NCI-H2227 (cell line): ENCODE measurements at regions not wholly inside any gene's neighbourhood (a gene's known extent, or its start where the extent isn't known, plus 50 kb on each side); places are given as distances from the start of the nearest gene placed in this dataset.
"Not testable (repeated sequence)": the region's sequence is repeated elsewhere in the genome, so short reads cannot be mapped to it uniquely, and the experiment has no call there.

Experiments used
- DNase-seq: peaks from one replicate; lab custom pipeline; 2025; ENCODE audit not compliant: unreplicated experiment; lab: John Stamatoyannopoulos, UW

DNA sequence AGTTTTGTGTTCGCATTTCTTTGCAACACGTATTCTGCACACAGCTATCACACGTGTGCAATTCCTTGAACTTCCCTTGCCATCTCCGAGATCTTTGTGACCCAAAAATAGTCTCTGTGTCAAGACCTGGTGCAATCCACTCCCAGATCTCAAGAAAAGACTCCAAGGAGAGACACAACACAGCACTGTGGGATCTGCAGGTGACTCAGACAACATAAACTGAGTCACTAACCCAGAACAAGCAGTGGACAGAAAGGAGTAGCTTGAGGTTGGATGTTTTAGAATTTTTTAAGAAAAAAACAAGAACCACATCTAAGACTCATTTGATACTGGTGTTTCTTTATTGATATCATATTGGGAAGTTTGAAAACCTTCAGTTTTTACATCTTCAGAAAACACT lies 396.9 kb downstream of the AGTPBP1 start:
- no peak for DNase-seq

- DNase-seq: no peak
Measured at GRCh38 chr9:85339338-85339737, 402.4 kb downstream of the AGTPBP1 start.

DNA sequence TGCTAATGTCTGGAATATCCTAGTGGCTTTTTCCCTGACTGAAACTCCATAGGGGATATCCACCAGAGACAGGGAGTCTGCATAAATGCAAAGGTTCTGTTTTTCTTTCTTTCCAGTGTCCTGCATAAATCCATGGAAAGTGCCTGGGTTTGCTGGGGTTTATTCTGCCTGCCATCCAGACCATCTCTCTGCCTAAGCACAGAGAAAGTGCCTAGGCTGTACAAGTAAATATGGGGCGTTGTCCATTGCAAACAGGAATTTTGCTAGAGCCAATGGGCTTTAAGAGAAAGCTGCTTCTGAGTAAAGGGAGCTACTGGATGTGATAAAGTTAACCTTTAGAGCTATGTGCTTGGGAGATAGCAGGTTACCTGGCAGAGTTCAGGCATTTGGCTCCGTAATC lies 407.5 kb downstream of the AGTPBP1 start:
- no peak for DNase-seq

DNA sequence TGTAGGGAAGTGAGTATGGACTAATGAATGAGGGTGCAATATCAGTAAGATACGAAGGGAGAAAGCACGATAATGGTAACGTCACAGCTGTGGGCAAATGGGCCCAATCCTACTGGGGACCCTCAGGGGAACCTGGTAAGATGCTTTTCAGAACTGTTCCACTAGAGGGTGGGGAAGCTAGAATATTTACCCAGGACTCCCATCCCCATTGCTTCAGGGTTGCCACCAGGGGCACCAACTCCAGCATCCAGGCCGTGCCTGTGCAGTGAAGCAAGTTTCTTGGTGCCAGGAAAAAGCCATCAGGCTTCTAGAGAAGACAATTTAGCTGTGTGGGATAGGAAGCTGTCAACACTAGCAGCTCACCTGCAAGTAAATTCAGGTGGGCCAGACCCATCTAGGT lies 409.3 kb downstream of the AGTPBP1 start:
- DNase-seq: no peak

- DNase-seq: no peak
Measured at GRCh38 chr9:85331626-85332025, 410.1 kb downstream of the AGTPBP1 start.

DNA sequence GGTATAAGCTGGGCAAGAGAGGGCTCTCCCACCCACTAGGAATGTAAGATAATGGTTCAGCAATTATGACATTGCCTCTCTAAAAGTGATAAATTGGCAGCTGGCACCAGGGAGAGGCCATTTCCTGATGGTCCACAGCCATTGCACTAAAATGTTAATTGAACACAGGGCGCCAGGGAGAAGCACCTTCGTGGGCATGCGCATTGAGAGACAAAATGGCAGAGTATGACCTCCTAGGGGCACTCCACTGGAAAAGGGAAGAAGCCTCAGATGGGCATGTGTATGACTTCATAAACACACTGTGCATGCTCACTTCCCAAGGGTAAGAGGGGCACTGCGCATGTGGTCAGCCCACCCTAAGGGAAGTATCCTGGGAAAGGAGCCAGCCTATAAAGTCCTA lies 419.2 kb downstream of the AGTPBP1 start:
- DNase-seq: no peak

- no peak for DNase-seq
Measured at GRCh38 chr9:85321561-85321960, 420.2 kb downstream of the AGTPBP1 start.

DNA sequence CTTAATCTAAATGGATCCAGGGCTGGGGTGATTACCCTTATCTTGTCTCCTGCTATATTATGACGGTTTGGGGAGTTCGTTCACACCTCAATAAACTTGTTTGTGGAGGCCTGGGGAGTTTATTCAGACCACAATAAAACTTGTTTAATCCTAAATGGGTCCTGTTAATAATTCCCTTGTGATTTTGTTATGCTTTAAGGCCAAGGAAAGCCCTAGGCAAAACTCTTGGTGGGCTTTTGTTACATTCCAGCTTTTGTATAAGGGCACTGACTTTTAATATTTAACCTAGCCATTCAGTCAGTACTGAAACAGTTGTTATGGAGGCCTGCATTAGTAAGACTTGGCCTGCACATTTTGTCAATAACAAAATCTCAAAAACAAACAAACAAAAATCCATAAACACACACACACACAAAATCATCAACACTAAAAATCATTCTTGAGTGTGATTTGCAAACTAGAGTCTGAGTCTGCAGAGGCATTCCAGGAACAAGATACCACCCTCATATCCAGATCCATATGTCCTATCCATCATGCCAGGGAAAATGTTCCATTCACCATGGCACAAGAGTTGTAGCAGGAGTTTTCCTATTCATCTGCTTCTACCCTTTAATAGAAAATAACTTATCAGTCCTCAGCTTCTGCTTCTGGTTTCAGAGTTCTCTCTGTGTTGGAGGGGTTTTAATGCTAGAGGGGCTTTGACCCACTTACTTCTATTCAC lies 421.7 kb downstream of the AGTPBP1 start:
- no peak for DNase-seq

DNA sequence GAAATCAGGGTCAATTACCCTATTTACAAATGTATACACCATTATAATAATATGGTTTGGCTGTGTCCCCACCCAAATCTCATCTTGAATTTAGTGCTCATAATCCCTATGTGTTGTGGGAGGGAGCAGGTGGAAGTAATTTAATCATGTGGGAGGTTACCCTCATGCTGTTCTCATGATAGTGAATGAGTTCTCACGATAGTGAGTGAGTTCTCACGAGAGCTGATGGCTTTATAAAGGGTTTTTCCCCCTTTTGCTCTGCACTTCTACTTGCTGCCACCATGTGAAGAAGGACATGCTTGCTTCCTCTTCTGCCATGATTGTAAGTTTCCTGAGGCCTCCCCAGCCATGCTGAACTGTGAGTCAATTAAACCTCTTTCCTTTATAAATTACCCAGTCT lies 426.2 kb downstream of the AGTPBP1 start:
- not testable (repeated sequence) for DNase-seq

DNA sequence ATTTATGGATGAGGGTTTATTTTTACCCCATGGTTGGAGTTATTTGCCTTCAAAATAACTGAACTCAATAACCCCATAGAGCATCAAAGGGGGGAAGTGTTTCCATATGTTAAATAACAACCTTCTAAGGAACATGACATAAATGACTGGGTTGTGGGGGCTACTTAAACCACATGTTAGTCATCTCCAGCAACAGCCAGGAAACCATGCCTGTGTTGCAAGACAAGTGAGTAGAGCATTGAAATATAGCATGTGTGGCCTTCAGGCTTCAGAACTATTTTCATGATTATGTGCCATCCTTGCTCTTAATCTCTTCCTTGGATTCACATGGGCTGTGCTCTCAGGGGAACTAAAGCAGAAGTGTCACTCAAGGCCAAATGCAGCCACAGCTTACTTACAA lies 431.2 kb downstream of the AGTPBP1 start:
- no peak for DNase-seq

- DNase-seq: peak; percentile 15
Measured at GRCh38 chr9:85303757-85304134, 438.0 kb downstream of the AGTPBP1 start.

GRCh38 chr9:85302938-85303756 lies 438.6 kb downstream of the AGTPBP1 start:
- DNase-seq: no peak

GRCh38 chr9:85298499-85298898 lies 443.3 kb downstream of the AGTPBP1 start:
- no peak for DNase-seq

DNA sequence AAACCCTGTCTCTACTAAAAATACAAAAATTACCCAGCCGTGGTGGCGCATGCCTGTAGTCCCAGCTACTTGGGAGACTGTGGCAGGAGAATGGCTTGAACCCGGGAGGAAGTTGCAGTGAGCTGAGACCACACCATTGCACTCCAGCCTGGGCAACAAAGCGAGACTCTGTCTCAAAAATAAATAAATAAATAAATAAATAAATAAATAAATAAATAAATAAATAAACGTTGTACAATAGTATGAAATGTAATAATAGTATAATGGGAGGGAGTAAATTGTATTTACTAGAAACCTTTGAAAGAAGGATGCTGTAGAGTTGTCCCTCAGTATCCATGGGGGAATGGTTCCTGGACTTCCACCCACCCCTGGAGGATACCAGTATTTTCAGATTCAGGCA lies 446.5 kb downstream of the AGTPBP1 start:
- DNase-seq: not testable (repeated sequence)

DNA sequence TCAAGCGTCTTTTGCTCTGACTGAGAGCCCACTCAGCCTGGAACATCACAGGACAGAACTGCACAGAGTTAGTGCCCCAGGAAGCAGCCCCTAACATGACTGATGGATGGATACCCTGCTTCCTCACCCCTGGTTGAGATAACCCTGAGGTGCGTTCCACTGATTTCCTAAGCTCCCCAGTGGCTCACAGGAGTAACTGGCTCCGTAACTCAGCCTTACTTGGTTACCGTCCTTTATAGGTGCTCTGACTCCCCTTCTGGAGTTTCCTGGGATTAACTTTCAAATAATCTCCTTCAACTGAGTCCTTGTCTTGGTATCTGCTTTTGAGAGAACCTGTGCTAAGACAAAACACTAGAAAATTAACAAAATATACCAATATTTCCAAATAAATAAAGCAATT lies 449.5 kb downstream of the AGTPBP1 start:
- DNase-seq: no peak

- DNase-seq: no peak
Measured at GRCh38 chr9:85291266-85291665, 450.5 kb downstream of the AGTPBP1 start.

DNA sequence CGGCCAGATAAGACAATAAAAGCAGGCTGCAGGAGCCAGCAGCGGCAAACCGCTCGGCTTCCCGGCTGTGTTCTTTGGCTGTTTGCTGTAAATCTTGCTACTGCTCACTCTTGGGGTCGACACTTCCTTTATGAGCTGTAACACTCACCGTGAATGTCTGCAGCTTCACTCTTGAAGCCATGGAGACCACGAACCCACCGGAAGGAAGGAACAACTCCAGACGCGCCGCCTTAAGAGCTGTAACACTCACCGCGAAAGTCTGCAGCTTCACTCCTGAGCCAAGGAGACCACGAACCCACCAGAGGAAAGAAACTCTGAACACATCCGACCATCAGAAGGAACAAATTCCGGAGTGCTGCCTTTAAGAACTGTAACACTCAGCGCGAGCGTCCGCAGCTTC lies 451.7 kb downstream of the AGTPBP1 start:
- no peak for DNase-seq

DNA sequence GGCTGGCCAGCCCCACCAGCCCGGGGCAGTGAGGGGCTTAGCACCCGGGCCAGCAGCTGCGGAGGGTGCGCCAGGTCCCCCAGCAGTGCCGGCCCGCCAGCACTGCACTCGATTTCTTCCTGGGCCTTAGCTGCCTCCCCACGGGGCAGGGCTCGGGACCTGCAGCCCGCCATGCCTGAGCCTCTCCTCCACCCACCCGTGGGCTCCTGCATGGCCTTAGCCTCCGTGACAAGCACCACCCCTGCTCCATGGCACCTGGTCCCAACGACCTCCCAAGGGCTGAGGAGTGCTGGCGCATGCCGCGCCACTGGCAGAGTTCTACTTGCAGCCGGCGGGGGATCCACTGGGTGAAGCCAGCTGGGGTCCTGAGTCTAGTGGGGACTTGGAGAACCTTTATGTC lies 452.6 kb downstream of the AGTPBP1 start:
- no peak for DNase-seq

DNA sequence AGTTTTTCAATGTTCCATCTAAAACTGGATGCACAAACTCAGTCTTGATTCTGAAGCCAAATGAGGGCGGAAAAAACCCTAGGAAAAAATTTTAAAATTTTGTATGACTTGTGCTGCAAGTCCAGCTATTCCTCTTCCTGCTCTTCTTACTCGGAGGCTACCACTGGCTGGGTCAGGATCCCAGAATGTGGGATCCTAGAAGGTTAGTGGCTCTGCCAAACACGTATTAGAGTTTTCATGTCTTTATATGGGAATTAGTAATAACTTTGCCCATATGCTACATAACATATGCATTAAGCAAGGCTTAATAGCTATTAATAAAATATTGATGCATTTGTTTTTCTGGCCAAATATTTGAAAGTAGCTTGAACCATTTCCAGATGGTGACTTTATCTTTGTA lies 458.3 kb downstream of the AGTPBP1 start:
- DNase-seq: no peak

DNA sequence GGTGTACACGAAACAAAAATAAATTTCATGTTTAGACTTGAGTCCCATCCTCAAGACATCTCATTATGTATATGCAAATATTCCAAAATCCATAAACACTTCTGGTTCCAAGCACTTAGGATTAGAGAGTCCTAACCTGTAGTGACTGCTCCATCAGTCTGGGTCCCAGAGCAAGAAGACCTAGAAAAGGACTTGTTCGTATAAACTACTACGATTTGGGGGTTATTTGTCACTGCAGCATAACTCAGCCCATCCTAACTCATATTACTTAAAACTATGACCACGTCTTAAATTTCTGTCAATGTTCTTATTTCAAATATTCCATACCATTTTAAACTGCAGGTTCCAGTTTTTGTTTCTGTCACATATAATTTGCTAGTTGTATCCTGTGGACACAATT lies 463.0 kb downstream of the AGTPBP1 start:
- DNase-seq: no peak

- no peak for DNase-seq
Measured at GRCh38 chr9:85276741-85277140, 465.0 kb downstream of the AGTPBP1 start.

DNA sequence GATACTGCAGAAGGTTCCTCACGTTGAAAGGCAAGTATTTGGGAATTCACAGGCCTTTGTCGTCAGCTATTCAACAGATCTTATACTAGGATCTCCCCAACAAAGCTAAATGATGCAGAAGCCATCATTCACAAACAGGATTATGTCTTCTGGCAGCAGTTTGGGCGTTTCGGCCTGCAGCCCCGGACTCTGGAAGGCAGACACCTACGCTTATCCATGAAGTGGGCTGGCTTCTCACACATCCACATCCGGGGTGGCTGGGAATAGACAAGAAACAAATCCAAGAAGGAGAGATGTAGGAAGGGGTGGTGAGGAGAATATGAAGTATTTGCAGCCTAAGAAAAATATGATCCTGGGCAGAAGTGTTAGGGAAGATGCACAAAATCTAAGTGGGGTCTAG lies 471.9 kb downstream of the AGTPBP1 start:
- DNase-seq: no peak

GRCh38 chr9:85268131-85268530 lies 473.6 kb downstream of the AGTPBP1 start:
- no peak for DNase-seq
